ENCODE measurements at regions not wholly inside any gene's neighbourhood (a gene's known extent, or its start where the extent isn't known, plus 50 kb on each side); places are given as distances from the start of the nearest gene placed in this dataset.

GRCh38 chr18:40061086-40061485 lies 1893.9 kb upstream of the PIK3C3 start:
- no peak for TF ChIP-seq POLR2AphosphoS5 (IDR thresholded peaks at IDR 0.05)
- TF ChIP-seq, protein P1, sequence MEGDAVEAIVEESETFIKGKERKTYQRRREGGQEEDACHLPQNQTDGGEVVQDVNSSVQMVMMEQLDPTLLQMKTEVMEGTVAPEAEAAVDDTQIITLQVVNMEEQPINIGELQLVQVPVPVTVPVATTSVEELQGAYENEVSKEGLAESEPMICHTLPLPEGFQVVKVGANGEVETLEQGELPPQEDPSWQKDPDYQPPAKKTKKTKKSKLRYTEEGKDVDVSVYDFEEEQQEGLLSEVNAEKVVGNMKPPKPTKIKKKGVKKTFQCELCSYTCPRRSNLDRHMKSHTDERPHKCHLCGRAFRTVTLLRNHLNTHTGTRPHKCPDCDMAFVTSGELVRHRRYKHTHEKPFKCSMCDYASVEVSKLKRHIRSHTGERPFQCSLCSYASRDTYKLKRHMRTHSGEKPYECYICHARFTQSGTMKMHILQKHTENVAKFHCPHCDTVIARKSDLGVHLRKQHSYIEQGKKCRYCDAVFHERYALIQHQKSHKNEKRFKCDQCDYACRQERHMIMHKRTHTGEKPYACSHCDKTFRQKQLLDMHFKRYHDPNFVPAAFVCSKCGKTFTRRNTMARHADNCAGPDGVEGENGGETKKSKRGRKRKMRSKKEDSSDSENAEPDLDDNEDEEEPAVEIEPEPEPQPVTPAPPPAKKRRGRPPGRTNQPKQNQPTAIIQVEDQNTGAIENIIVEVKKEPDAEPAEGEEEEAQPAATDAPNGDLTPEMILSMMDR (IDR thresholded peaks at IDR 0.05): no peak
